Sigmoid colon (tissue), 3 donors: ENCODE measurements at regions not wholly inside any gene's neighbourhood (a gene's known extent, or its start where the extent isn't known, plus 50 kb on each side); places are given as distances from the start of the nearest gene placed in this dataset.

Experiments used
- CTCF ChIP-seq, 4 experiments: fragments of 450-650 bp in 3 of 4; fragments of 200-600 bp in 1 of 4; IDR thresholded peaks; one replicate each; pipeline ENCODE4 v1.5.1; 2016 to 2019; ENCODE audit warnings: antibody characterized with exemption in 4 of 4, mild to moderate bottlenecking in 3 of 4, moderate library complexity in 2 of 4
- POLR2A ChIP-seq, 2 donors: fragments of 450-650 bp; IDR thresholded peaks; one replicate each; pipeline ENCODE4 v1.6.1; 2016; ENCODE audit warnings: antibody characterized with exemption in 2 of 2, mild to moderate bottlenecking in 2 of 2, moderate library complexity in 2 of 2

DNA sequence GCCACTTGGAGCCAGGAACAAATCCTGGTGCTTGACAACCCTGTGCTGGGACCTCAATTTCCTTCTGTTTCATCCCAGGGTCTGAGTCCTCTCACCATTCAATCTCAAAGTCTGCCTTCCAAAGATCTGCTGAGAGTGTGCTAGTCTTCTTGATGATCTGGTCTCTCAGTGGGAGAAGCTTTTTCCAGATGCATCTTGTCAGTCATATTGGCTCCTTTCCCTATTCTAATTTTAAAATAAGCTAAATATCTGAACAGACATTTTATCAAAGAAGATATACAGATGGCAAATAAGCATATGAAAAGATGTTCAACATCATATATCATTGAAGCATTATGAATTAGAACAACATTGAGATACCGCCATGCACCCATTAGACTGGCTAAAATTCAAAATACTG lies 469.3 kb downstream of the NEBL start:
- TF ChIP-seq CTCF (IDR thresholded peaks at IDR 0.05) (no peak), POLR2A (IDR thresholded peaks at IDR 0.05) (no peak)
